Activated CD4-positive, alpha-beta T cell treated with anti-CD3 and anti-CD28 coated beads, Interleukin-2, amount 10 ng/mL, durations not matched to agents 24 days and 14 days (primary cell): ENCODE measurements at regions not wholly inside any gene's neighbourhood (a gene's known extent, or its start where the extent isn't known, plus 50 kb on each side); places are given as distances from the start of the nearest gene placed in this dataset.

Source experiments
- DNase-seq: peaks from one replicate; pipeline ENCODE4 v3.0.0; 2022
- H3K27ac Mint-ChIP-seq: one replicate; pipeline ENCODE4 v1.8.0; 2022; ENCODE audit warnings: mild to moderate bottlenecking, mixed read lengths
- H3K27me3 Mint-ChIP-seq: one replicate; pipeline ENCODE4 v1.8.0; 2022; ENCODE audit warnings: mixed read lengths
- H3K36me3 Mint-ChIP-seq: one replicate; pipeline ENCODE4 v1.8.0; 2022; ENCODE audit warnings: low read depth, mild to moderate bottlenecking, mixed read lengths
- H3K4me1 Mint-ChIP-seq: one replicate; pipeline ENCODE4 v1.8.0; 2021; ENCODE audit warnings: mixed read lengths
- H3K4me3 Mint-ChIP-seq: one replicate; pipeline ENCODE4 v1.8.0; 2022; ENCODE audit warnings: mild to moderate bottlenecking, moderate library complexity, mixed read lengths
- H3K9me3 Mint-ChIP-seq: one replicate; pipeline ENCODE4 v1.8.0; 2021; ENCODE audit warnings: mixed read lengths
- intact Hi-C: fragments of 100-400 bp; cut with micrococcal nuclease; formaldehyde crosslinking; loops from one replicate; pipeline ENCODE4 v1.15.1; 2023

GRCh38 chr3:30162579-30162978, 443.8 kb upstream of the TGFBR2 start:
- peaks cover 7% of the 10 kb centered on the region for H3K9me3 Mint-ChIP-seq
- H3K36me3 Mint-ChIP-seq, result no peaks in the 10 kb centered on the region
- intact Hi-C loops, result no loop called here
- no peak overlapping the region for H3K27ac Mint-ChIP-seq
- H3K4me3 Mint-ChIP-seq, result no peak overlapping the region
- DNase-seq, result no peak
- peaks cover 3% of the 10 kb centered on the region for H3K27me3 Mint-ChIP-seq
- peaks cover 3% of the 10 kb centered on the region for H3K4me1 Mint-ChIP-seq

DNA sequence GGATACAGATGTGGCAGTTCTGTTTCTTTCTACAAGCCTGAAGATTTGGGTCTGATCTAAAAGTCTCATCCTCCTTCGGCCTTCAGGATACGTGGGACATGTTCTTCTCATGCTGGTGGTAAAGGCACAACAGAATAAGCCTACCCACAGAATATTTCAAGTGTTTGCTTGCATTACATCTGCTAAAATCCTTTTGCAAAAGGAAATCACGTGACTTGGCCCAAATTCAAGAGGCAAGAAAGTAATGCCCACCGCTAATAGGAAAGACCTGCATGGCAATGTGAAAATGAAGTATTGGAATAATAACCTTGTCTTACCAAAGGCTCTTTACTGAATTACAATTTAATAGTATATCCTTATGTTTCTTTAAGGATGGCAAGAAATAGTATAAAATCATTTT, 439.9 kb upstream of the TGFBR2 start:
- Mint-ChIP-seq H3K4me1 (no peaks in the 10 kb centered on the region), H3K27me3 (peaks cover 5% of the 10 kb centered on the region), H3K4me3 (no peak overlapping the region), H3K27ac (no peak overlapping the region), H3K36me3 (no peaks in the 10 kb centered on the region), H3K9me3 (peaks cover 7% of the 10 kb centered on the region)
- intact Hi-C loops, result no loop called here
- no peak for DNase-seq

- H3K27ac Mint-ChIP-seq, result no peak overlapping the region
- intact Hi-C loops, result no loop called here
- DNase-seq, result no peak
- no peak overlapping the region for H3K4me3 Mint-ChIP-seq
- peaks cover 2% of the 10 kb centered on the region for H3K27me3 Mint-ChIP-seq
- no peaks in the 10 kb centered on the region for H3K36me3 Mint-ChIP-seq
- peaks cover 4% of the 10 kb centered on the region for H3K9me3 Mint-ChIP-seq
- H3K4me1 Mint-ChIP-seq, result no peaks in the 10 kb centered on the region
Observed at GRCh38 chr3:30167541-30168011, 438.8 kb upstream of the TGFBR2 start.

- H3K4me3 Mint-ChIP-seq, result no peak overlapping the region
- H3K4me1 Mint-ChIP-seq, result no peaks in the 10 kb centered on the region
- H3K36me3 Mint-ChIP-seq, result no peaks in the 10 kb centered on the region
- no peaks in the 10 kb centered on the region for H3K9me3 Mint-ChIP-seq
- intact Hi-C loops, result no loop called here
- H3K27ac Mint-ChIP-seq, result no peak overlapping the region
- peaks cover 4% of the 10 kb centered on the region for H3K27me3 Mint-ChIP-seq
- DNase-seq, result no peak
Observed at GRCh38 chr3:30169487-30169886, 436.9 kb upstream of the TGFBR2 start.

DNA sequence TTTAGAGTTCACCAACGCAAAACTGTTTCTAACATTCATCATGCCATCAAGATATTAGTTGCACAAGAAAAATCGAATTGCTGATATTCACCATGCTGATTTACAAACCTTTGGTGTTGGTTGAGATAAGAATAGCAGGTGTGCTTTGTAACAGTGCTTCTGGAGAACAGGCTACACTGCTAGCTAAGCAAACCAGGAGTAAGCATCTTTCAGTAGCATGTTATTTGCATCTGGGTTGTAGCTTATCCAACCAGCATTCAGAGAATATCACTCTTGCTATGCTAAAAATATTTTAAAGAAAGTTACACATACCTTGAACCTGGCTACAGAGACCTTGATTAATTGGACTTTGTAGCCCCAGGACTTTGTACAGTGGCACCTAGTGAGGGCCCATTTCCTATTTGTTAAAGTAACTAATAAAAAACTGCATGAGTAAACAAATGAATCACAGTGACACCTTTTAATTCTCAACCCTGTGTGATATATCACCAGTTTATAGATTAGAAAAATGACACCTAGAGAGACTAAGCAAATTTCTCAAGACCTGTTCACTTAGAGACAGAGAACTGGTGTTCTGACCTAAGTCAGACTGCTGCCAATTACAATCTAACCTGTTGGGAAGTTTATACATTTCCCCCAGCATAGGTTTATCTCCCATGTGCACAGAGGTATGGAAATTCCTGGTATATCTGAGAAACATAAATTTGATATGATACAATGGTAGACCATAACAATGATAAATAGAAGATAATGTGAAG, 435.5 kb upstream of the TGFBR2 start:
- DNase-seq, result no peak
- no peak overlapping the region for H3K27ac Mint-ChIP-seq
- no peak overlapping the region for H3K4me3 Mint-ChIP-seq
- no peaks in the 10 kb centered on the region for H3K36me3 Mint-ChIP-seq
- H3K4me1 Mint-ChIP-seq, result no peaks in the 10 kb centered on the region
- no peaks in the 10 kb centered on the region for H3K9me3 Mint-ChIP-seq
- peaks cover 4% of the 10 kb centered on the region for H3K27me3 Mint-ChIP-seq
- intact Hi-C loops, result no loop called here

DNA sequence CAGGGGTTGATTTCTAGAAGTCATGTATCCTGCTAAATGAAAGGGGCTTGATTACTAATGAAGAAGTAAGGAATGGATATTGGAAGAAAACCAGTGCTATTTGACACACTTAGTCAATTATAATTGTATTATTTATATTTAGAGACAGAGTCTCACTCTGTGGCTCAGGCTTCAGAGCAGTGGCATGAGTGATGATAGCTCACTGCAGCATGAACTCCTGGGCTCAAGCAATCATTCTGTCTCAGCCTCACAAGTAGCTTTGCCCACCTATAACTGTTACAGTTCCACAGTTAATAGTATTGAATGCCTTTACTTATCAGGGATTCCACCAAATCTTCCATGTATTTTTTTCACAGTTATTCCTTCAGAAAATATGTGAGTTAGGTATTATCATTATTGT, 432.0 kb upstream of the TGFBR2 start:
- no peaks in the 10 kb centered on the region for H3K4me1 Mint-ChIP-seq
- no peaks in the 10 kb centered on the region for H3K9me3 Mint-ChIP-seq
- DNase-seq, result no peak
- peaks cover 2% of the 10 kb centered on the region for H3K27me3 Mint-ChIP-seq
- H3K27ac Mint-ChIP-seq, result no peak overlapping the region
- no peak overlapping the region for H3K4me3 Mint-ChIP-seq
- intact Hi-C loops, result no loop called here
- no peaks in the 10 kb centered on the region for H3K36me3 Mint-ChIP-seq

- Mint-ChIP-seq H3K36me3 (no peaks in the 10 kb centered on the region), H3K4me1 (no peaks in the 10 kb centered on the region), H3K4me3 (no peak overlapping the region), H3K27me3 (peaks cover 15% of the 10 kb centered on the region), H3K27ac (no peak overlapping the region), H3K9me3 (no peaks in the 10 kb centered on the region)
- intact Hi-C loops, result no loop called here
- no peak for DNase-seq
Observed at GRCh38 chr3:30180310-30181177, 425.9 kb upstream of the TGFBR2 start.

DNA sequence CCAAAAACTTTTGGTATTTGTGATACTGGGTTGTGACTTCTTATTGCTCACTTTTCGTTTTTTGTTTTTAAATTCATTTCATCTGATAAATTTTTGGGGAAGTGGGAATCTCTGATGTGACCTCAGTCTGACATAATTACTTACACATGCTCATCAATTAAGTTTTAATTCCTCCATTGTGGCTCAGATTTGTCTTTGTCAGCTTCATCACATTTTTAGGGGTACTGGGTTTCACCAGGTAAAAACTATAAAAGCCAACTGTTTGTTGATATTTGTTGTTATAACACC, 425.3 kb upstream of the TGFBR2 start:
- no peaks in the 10 kb centered on the region for H3K9me3 Mint-ChIP-seq
- intact Hi-C loops, result no loop called here
- no peak overlapping the region for H3K27ac Mint-ChIP-seq
- H3K27me3 Mint-ChIP-seq, result peaks cover 17% of the 10 kb centered on the region
- H3K36me3 Mint-ChIP-seq, result no peaks in the 10 kb centered on the region
- DNase-seq, result no peak
- H3K4me3 Mint-ChIP-seq, result no peak overlapping the region
- H3K4me1 Mint-ChIP-seq, result no peaks in the 10 kb centered on the region

- intact Hi-C loops, result no loop called here
- no peak overlapping the region for H3K4me3 Mint-ChIP-seq
- no peaks in the 10 kb centered on the region for H3K36me3 Mint-ChIP-seq
- no peak overlapping the region for H3K27ac Mint-ChIP-seq
- peaks cover 17% of the 10 kb centered on the region for H3K27me3 Mint-ChIP-seq
- no peaks in the 10 kb centered on the region for H3K9me3 Mint-ChIP-seq
- no peak for DNase-seq
- H3K4me1 Mint-ChIP-seq, result no peaks in the 10 kb centered on the region
Observed at GRCh38 chr3:30181581-30181980, 424.8 kb upstream of the TGFBR2 start.

DNA sequence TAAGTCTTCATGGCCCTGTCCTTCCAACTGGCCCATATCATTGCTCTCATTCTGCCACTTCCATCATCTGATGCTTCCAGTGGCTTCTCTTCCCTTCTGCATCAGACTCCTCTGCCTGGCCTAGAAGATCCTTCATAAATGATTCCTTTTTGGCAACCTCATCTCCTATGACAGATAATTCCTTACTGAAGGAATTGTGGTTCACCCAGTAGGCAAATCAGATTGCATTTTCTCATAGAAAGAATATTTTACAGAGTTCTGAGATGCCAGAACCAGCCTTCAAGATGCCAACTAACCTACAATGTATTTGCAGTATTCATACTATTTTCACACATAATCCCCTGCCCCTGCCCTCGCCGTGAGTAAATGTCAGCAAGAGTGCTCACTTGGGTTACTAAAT, 423.0 kb upstream of the TGFBR2 start:
- Mint-ChIP-seq H3K27me3 (peaks cover 25% of the 10 kb centered on the region), H3K4me1 (no peaks in the 10 kb centered on the region), H3K36me3 (no peaks in the 10 kb centered on the region), H3K27ac (no peak overlapping the region), H3K9me3 (no peaks in the 10 kb centered on the region), H3K4me3 (no peak overlapping the region)
- intact Hi-C loops, result no loop called here
- DNase-seq, result no peak

GRCh38 chr3:30184091-30184810, 422.1 kb upstream of the TGFBR2 start:
- Mint-ChIP-seq H3K4me3 (no peak overlapping the region), H3K9me3 (no peaks in the 10 kb centered on the region), H3K27ac (no peak overlapping the region), H3K4me1 (no peaks in the 10 kb centered on the region), H3K36me3 (no peaks in the 10 kb centered on the region), H3K27me3 (peaks cover 26% of the 10 kb centered on the region)
- intact Hi-C loops, result no loop called here
- DNase-seq, result no peak

GRCh38 chr3:30185872-30186271, 420.5 kb upstream of the TGFBR2 start:
- intact Hi-C loops, result no loop called here
- DNase-seq, result no peak
- H3K4me3 Mint-ChIP-seq, result no peak overlapping the region
- peaks cover 31% of the 10 kb centered on the region for H3K27me3 Mint-ChIP-seq
- no peak overlapping the region for H3K27ac Mint-ChIP-seq
- no peaks in the 10 kb centered on the region for H3K9me3 Mint-ChIP-seq
- H3K36me3 Mint-ChIP-seq, result no peaks in the 10 kb centered on the region
- no peaks in the 10 kb centered on the region for H3K4me1 Mint-ChIP-seq

GRCh38 chr3:30186741-30187219, 419.6 kb upstream of the TGFBR2 start:
- Mint-ChIP-seq H3K27me3 (peaks cover 30% of the 10 kb centered on the region), H3K36me3 (no peaks in the 10 kb centered on the region), H3K27ac (no peak overlapping the region), H3K4me3 (no peak overlapping the region), H3K4me1 (no peaks in the 10 kb centered on the region), H3K9me3 (no peaks in the 10 kb centered on the region)
- intact Hi-C loops, result no loop called here
- DNase-seq, result no peak

- Mint-ChIP-seq H3K4me1 (no peaks in the 10 kb centered on the region), H3K4me3 (no peak overlapping the region), H3K36me3 (no peaks in the 10 kb centered on the region), H3K27ac (no peak overlapping the region), H3K9me3 (no peaks in the 10 kb centered on the region), H3K27me3 (peaks cover 32% of the 10 kb centered on the region)
- DNase-seq, result no peak
- intact Hi-C loops, result no loop called here
Observed at GRCh38 chr3:30187366-30187765, 419.0 kb upstream of the TGFBR2 start.
